OCI-LY3 (cell line): ENCODE measurements at regions not wholly inside any gene's neighbourhood (a gene's known extent, or its start where the extent isn't known, plus 50 kb on each side); places are given as distances from the start of the nearest gene placed in this dataset.

ENCODE experiments used
- H2AFZ ChIP-seq: fragments of 200-600, 300-600 bp; shearing (Covaris generic); 2 replicates; pipeline ENCODE4 v1.6.0; 2014; ENCODE audit warnings: antibody characterized with exemption, low read depth, low read length
- H3K27ac ChIP-seq: fragments of 200-600, 300-600 bp; sonication (generic); 2 replicates; pipeline ENCODE4 v1.5.1; 2014; ENCODE audit warnings: mild to moderate bottlenecking, low read length, moderate library complexity, mixed read lengths
- H3K27me3 ChIP-seq: fragments of 200-600, 300-600 bp; sonication (generic); 2 replicates; pipeline ENCODE4 v1.6.1; 2014; ENCODE audit warnings: low read depth, low read length, mixed read lengths
- H3K36me3 ChIP-seq: fragments of 200-600, 300-600 bp; sonication (generic); replicated peaks from 2 replicates; pipeline ENCODE3; 2014; ENCODE audit warnings: low read depth, low read length, mixed read lengths
- H3K4me1 ChIP-seq: fragments of 300-600, 200-600 bp; sonication (generic); 2 replicates; pipeline ENCODE4 v1.6.1; 2014; ENCODE audit warnings: low read length, mixed read lengths
- H3K4me2 ChIP-seq: fragments of 200-600, 300-600 bp; sonication (generic); 2 replicates; pipeline ENCODE4 v1.6.1; 2014; ENCODE audit warnings: low read length, mixed read lengths
- H3K4me3 ChIP-seq: fragments of 300-600, 200-600 bp; sonication (generic); 2 replicates; pipeline ENCODE4 v1.5.1; 2014; ENCODE audit warnings: antibody characterized with exemption, mild to moderate bottlenecking, low read length, moderate library complexity
- H3K79me2 ChIP-seq: fragments of 300-600, 200-600 bp; shearing (Covaris generic); 2 replicates; pipeline ENCODE4 v1.6.1; 2014; ENCODE audit warnings: mild to moderate bottlenecking, low read length, mixed read lengths
- H3K9ac ChIP-seq: fragments of 300-600, 200-600 bp; shearing (Covaris generic); 2 replicates; pipeline ENCODE4 v1.6.0; 2014; ENCODE audit warnings: mild to moderate bottlenecking, low read length, moderate library complexity
- H3K9me3 ChIP-seq: fragments of 200-600, 300-600 bp; shearing (Covaris generic); 2 replicates; pipeline ENCODE4 v1.6.1; 2014; ENCODE audit warnings: low read length, mixed read lengths; ENCODE audit not compliant: insufficient read depth
- H4K20me1 ChIP-seq: fragments of 200-600, 300-600 bp; sonication (generic); 2 replicates; pipeline ENCODE4 v1.6.1; 2016; ENCODE audit warnings: low read length, mixed read lengths; ENCODE audit not compliant: insufficient read depth
- CTCF ChIP-seq: fragments of 200-600, 300-600 bp; sonication (generic); IDR thresholded peaks from 2 replicates; pipeline ENCODE4 v1.5.1; 2014; ENCODE audit warnings: antibody characterized with exemption, low read length, low read depth
- EZH2phosphoT487 ChIP-seq: fragments of 200-600 bp; shearing (Covaris generic); IDR thresholded peaks from 2 replicates; pipeline ENCODE4 v1.6.1; 2018; ENCODE audit warnings: antibody characterized with exemption, mixed run types, low read depth

GRCh38 chr2:66331176-66331575 is 103.7 kb upstream of the MEIS1 start:
- H2AFZ ChIP-seq = no peak overlapping the region
- TF ChIP-seq EZH2phosphoT487 = no peak
- TF ChIP-seq CTCF = no peak
- H3K9me3 ChIP-seq = no peaks in the 10 kb centered on the region
- no peak overlapping the region for H3K4me3 ChIP-seq
- no peaks in the 10 kb centered on the region for H4K20me1 ChIP-seq
- no peaks in the 10 kb centered on the region for H3K27me3 ChIP-seq
- H3K36me3 ChIP-seq = no peaks in the 10 kb centered on the region
- H3K79me2 ChIP-seq = no peaks in the 10 kb centered on the region
- H3K27ac ChIP-seq = no peak overlapping the region
- peaks cover 26% of the 10 kb centered on the region for H3K4me1 ChIP-seq
- no peak overlapping the region for H3K4me2 ChIP-seq
- no peak overlapping the region for H3K9ac ChIP-seq

- Histone ChIP-seq H3K4me2 (no peak overlapping the region), H4K20me1 (no peaks in the 10 kb centered on the region), H3K9ac (no peak overlapping the region), H3K4me3 (no peak overlapping the region), H3K79me2 (no peaks in the 10 kb centered on the region), H3K27me3 (no peaks in the 10 kb centered on the region), H3K36me3 (no peaks in the 10 kb centered on the region), H3K4me1 (peaks cover 13% of the 10 kb centered on the region), H3K9me3 (no peaks in the 10 kb centered on the region), H2AFZ (no peak overlapping the region), H3K27ac (no peak overlapping the region)
- no peak for TF ChIP-seq EZH2phosphoT487
- TF ChIP-seq CTCF = no peak
These were observed 105.8 kb upstream of the MEIS1 start for GRCh38 chr2:66329081-66329605.

- Histone ChIP-seq H3K4me3 (no peak overlapping the region), H3K27me3 (no peaks in the 10 kb centered on the region), H3K4me1 (peaks cover 8% of the 10 kb centered on the region), H3K36me3 (no peaks in the 10 kb centered on the region), H3K27ac (no peak overlapping the region), H3K4me2 (no peak overlapping the region), H3K9me3 (no peaks in the 10 kb centered on the region), H3K79me2 (no peaks in the 10 kb centered on the region), H3K9ac (no peak overlapping the region), H2AFZ (no peak overlapping the region), H4K20me1 (no peaks in the 10 kb centered on the region)
- TF ChIP-seq EZH2phosphoT487 (no peak), CTCF (no peak)
These were observed 107.7 kb upstream of the MEIS1 start for GRCh38 chr2:66327066-66327740.

- no peaks in the 10 kb centered on the region for H4K20me1 ChIP-seq
- no peaks in the 10 kb centered on the region for H3K79me2 ChIP-seq
- peaks cover 3% of the 10 kb centered on the region for H3K4me1 ChIP-seq
- H3K4me3 ChIP-seq = no peak overlapping the region
- TF ChIP-seq CTCF (no peak), EZH2phosphoT487 (no peak)
- no peak overlapping the region for H3K27ac ChIP-seq
- no peaks in the 10 kb centered on the region for H3K9me3 ChIP-seq
- no peak overlapping the region for H3K9ac ChIP-seq
- no peaks in the 10 kb centered on the region for H3K27me3 ChIP-seq
- no peak overlapping the region for H2AFZ ChIP-seq
- no peak overlapping the region for H3K4me2 ChIP-seq
- H3K36me3 ChIP-seq = no peaks in the 10 kb centered on the region
These were observed 109.9 kb upstream of the MEIS1 start for GRCh38 chr2:66324909-66325528.
